Stimulated activated CD8-positive, alpha-beta memory T cell treated with anti-CD3 and anti-CD28 coated beads, Interleukin-15, amount 100 ng/mL, for 1 hour (primary cell): ENCODE measurements at regions not wholly inside any gene's neighbourhood (a gene's known extent, or its start where the extent isn't known, plus 50 kb on each side); places are given as distances from the start of the nearest gene placed in this dataset.

Experiments
- DNase-seq: peaks from one replicate; pipeline ENCODE4 v3.0.0-alpha.2; 2020; ENCODE audit warnings: low read depth

DNA sequence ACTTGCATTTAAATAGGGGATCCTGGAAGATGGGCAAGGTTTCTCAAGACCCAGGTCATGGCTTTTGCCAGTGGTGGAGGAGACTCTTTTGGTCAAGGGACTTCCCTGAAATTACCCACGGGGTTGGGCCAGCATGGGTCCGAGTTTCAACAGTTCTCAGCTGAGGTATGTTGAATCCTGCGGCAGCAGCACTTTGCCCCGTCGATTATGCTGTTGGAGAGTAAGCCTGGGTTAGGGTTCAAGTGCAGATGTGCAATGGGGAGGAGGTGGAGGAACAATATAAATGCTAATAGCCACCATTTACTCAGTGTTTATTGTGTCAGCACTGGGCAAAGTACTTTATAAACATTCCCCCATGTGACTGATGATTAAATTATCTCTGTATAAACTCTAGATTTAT, 96.0 kb upstream of the GATA6 start:
- DNase-seq = no peak

DNA sequence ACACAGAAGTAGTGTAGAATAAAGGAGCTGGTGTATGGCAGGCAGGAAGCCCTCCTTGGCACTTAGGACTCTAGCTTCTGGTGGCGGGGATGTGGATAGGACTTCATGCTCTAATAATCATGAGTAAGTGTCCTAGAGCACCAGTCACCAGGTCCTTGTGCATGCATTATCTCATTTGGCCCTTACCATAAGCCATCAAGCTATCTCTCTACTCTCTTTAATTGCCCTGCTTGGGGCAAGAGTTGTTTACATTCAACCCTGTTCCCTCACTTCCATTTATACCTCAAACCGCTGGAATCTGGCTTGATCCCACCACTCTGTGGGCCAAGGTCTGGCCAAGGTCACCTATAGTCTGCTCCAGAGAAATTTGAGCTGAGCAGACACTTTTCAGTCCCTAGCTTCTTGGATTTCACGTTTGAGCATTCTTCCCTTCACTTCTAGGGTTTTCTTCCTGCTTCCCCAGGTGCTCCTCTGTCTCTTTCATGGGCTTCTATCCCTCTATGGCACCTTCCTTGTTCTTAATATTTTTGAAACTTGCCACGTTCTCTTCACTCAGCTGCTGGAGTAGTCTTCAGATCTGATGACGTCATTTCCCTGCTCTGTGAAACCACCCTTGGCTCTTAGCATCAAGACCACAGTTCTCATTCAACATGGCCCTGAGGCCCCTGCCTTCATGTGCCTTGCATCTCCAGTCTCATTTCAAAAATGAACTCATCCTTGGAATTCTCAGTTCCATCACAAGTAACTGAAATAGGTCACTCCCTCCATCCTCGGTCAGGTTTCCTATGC, 94.9 kb upstream of the GATA6 start:
- DNase-seq = no peak

DNA sequence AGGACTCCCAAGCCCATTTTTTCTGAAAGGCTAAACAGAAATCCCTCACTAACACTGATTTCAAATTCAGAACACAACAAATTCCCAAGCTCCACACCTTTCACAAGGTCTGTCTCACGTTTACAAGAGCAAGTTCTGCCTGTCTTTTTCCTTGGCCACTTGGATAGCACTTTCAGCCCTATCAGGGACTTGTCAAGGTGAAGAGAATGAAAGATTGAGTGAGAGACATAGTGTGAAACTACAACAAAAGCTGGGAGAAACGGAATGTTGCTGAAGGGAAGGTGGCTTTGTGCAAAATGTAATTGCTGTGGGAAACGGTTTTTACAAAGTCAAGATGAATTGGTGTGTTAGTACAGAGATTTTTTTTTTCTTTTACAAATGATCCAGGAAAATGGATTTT, 89.4 kb upstream of the GATA6 start:
- no peak for DNase-seq

DNA sequence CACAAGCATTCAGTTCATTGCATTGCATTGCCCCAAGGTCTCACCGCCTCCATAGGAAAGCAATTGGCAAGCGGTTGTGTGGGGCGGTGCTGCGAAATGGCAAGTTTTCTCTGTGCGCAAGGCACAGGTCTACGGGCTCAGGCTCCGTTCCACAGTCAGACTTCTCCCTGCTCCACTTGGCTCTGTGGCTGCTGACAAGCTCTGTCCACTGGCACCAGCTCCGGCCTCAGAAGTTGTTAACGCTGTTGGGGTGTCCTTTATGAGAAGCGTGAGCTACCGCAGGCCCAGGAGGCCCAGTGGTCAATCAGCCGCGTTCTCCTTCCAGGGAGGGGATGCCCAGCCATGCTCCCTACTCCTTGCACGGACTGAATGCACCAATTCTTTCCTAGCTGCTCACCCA, 87.0 kb upstream of the GATA6 start:
- DNase-seq = no peak

DNA sequence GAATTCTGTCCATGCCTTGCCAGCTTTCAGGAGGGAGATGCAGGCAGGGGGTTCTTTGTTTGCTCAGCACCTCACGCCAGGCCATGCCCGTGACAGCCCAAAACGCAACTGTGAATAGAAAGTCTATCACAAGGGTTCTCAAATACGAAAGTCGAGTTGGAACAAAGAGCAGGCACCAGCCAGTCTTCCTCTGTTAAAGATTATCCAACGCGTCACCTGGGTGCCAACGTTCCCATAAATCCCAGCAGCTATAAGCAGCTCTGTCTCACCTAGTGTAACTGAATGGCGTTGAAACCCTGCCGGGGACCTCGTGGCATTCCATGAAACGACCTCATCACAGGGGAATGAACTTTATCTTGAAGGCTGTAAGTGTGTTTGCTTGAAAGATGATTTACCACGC, 84.8 kb upstream of the GATA6 start:
- DNase-seq = no peak

DNA sequence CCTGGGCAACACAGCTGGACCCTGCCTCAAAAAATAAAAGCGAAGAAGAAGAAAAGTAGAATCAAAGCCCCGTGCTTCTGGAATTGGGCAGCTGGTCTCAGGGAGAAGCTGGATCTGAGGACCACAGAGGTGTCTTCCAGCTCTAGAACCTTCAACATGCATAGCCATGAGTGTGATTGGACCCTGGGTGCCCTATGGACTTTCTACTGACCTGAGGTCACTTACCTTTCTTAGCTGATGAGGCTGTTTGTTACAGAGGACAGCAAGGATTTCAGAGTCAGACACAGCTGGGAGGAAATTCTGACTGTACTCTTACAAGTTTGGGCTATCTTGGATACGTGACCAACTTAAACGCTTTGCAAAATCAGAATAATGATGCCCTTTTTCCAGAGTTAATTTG, 82.4 kb upstream of the GATA6 start:
- DNase-seq = no peak

DNA sequence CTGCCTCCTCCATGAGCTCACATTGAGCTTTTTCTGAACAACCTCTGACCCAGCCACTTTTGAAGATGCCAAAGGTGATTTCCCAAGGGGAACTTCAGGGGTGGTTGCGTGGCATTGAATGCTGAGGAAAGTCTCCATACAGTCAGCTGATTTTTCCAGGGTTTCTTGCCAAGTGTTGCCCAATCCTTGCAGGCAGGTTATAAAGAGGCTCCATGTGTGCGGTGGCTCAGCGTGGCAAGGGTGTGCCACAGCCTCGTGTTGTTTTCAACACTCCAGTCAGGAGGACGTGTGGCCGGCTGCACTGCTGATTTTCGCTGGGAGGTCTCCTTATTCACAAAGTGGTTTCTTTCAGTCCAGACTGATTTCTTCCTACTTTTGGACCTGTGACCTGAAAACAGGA, 81.4 kb upstream of the GATA6 start:
- DNase-seq = no peak

DNA sequence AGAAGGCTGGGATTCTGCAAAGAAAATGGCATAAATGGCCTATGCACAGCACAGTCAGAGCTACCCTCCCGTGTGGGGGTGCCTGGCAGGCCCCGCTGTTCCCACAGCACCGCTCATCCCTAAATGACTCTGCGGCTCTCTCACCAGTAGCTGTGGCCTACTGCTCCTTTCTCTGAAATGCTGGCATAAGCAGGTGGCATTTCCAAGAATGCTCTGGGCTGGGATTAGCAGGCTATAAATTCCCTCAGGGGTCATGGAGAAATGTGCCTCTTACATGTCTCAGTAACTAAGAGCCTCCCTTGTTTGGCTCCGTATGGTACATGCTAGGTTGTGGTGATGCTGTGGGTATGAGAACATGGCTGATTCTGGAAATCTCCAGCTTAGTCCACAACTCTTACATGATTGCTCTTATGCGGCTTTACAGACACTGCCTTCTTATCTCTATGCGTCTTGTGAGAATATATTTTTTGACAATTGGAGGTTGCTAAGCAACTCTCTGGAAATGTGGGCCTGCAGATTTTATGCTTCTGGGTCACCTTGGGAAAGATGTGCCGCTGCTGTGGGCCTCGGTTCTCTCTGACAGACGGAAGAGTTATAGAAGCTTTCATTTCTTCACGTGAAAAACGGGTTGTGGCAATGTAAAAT, 80.3 kb upstream of the GATA6 start:
- no peak for DNase-seq

DNA sequence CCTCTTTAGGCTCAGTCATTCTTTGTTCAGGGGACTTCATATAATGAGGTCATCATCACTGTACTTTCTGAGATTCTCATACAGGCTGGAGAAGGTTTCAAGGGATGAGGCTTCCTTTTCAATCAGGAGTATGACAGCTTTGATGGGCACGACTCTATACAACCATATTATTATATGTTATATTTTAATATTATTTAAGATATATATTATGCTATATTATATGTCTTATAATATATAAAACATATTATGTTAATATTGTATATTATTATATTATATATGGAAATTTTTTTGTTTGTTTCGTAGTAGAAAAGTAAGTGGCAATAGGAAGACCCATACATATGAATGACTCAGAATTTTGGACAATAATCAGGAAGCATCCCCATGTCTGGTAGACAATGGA, 78.0 kb upstream of the GATA6 start:
- no peak for DNase-seq

DNA sequence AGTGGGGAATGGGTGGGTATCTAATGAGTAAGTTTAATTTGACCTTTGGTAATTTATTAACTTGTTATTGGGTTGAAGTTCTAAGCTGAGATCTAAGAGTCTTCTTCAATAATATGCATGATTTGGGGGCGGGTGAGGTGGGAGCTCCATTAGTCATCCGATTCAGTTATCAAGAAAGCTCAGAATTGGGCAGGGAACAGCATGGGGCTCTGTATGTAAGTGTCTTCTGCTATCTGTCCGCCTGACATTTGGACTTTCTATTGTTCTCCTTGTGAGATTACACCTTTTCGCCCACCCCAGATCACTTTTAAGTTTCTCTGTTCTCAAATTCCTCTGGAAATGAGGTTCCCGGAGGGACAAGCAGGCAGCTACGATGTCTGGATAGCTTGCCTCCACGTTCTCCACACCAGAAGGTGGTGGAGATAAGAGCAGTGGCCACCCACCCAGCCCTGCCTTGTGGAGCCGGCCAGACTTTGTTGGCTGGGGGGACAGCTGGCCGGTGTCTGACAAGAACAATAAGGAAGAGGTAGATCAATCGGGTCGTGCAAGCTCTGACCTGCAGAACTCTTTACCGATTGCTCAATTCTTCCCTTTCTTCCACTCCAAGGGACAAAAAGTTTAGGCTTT, 75.5 kb upstream of the GATA6 start:
- DNase-seq = no peak

DNA sequence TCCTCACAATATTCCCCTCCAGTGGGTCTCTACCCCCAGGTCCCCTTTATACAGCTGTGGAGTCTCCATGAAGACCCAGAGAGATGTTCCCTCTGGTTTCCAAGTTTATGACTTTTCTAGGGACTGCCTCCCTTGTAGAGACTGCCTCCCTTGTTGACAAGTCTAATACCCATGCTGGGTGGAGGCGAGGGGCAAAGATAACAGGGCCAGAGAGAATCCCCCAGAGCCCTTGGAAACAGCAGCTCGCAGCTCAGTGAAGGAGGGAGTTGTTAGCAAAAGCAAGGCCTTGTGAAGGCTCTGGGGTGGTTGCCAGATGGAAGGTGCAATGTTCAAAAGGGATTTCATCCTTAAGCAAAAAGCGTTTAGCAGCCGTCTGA, 75.0 kb upstream of the GATA6 start:
- DNase-seq = no peak

DNA sequence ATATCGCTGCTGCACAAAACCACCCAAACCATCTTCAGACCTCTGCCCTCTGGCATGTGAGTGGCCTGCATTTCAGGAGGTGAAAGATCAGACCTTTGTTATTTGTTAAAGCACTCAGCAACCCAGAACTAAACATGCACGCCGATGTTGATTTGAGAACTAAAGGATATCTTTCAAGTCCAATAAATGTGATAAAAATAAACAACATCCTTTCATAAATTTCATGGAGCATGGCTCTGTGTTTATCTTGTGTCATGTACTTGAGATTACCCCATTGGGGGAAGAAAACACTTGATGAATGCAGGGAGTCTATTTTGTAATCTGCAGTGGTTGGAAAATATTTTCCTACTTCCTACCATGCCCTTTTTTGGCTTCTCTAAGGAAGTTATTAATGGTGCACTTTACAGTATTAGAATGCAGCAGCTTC, 70.8 kb upstream of the GATA6 start:
- no peak for DNase-seq

DNA sequence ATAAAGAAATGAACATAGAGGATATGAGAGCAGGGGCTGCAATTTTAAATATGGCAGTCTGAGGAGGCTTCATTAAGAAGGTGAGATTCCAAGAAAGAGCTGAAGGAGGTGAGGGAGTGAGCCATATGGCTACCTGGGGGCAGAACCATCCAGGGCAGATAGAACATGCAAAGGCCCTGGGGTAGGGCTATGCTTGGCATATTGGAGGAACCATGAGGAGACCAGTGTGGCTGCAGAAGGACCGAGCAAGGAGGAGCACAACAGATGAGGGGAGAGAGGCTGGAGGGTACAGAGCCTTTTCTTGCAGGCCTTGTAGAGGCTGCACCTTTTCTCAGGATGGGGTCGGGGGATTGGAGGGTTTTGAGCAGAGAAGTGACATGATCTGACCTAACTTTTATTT, 69.5 kb upstream of the GATA6 start:
- DNase-seq = no peak

DNA sequence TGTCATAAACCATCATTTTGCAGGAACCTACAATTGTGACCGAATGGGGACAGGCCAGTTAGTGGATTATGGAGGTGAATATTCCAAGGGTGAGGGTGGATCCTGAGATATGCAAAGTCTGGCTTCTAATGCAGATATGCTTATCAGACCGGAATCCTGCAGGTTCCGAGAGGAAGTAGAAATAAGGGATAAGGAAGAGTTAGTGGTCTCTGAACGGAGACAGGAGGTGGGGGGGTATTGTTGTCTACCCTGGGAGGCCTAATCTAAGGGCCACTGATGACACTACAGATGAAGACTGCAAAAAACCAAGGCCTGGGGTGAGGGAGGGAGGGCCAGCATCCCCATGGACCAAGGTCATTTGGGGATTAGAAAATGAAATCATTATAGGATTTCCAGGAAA, 67.7 kb upstream of the GATA6 start:
- DNase-seq = no peak

DNA sequence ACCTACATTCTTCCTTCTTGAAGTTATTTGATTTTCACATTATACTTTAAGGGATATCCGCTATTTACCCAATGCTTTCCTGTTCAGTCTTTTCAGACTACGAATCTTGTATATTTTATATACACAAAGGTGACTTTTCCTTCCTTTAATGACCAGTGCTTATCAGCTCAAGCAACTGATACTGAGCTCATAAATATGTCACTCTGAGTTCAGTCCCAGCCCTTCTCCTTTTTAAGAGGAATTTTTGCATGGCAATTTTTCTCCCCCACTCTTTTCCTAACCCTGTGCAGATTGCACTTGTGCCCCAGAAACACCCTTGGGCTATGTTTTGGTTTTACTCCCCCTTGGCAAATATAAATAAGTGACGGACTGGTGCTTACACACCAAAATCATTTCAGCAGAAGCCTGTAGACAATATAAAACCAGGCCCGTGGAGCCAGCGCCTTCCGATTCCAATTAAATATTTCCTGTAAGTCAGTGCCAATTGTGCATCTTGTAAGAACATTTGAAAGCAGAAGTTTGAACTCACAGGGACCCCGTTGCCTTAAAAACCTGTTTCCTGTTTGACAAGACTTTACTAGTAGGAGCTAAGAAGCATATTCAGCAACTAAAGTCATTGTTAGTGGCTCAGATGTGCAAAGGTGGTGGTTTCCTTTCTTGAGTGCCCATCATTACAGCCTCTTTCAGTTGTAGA, 66.3 kb upstream of the GATA6 start:
- DNase-seq = no peak

DNA sequence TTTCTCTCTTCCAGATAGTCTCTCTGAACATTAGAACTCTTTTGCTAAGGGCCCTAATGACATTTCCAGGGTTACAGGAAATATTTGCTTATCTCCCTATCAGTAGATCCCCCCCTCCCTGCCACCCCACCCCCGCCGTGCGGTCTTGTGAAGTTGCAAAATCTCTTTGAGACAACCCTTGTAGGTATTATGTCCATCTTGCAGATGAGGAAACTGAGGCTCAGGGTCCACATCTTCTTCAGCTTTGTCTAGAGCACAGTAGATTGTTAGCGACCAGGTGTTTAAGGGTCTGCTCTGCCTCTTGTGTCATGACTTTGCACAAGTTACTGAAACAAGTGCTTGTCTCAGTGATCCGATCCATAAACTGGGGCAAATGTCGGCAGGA, 65.8 kb upstream of the GATA6 start:
- no peak for DNase-seq

DNA sequence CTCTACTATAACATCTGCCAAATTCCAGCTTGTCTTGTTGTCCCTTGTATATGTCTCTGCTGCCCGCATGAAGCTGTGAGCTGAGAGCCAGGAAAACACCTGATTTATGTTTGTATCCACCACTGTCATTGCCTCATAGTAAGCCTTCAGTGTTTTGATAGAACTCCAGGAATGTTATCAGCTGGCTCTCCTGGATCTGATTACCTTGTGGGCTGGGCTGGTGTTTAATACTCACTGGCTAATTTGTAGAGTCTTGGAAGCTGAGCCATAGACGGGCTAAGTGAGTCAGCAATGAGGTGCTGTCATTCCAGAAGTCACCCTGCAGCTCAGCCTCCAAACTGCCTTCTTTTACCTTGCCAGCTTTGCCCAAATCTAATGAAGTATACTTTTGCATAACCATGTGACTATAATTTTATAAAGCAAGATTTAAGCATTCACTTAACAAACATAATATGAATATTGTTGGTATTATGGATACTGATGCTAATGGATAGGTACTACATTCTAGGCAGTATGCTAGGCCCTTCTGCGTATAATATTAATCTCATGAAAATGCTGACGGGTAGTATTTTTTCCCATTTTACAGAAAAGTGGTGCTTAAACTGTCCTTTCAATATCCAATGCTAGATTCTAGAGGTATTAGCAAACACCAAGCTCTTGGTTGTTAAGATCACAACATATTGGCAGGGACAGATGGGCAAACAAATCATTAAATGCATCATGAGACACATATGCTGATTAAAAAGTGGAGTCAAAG, 62.7 kb upstream of the GATA6 start:
- DNase-seq = no peak

DNA sequence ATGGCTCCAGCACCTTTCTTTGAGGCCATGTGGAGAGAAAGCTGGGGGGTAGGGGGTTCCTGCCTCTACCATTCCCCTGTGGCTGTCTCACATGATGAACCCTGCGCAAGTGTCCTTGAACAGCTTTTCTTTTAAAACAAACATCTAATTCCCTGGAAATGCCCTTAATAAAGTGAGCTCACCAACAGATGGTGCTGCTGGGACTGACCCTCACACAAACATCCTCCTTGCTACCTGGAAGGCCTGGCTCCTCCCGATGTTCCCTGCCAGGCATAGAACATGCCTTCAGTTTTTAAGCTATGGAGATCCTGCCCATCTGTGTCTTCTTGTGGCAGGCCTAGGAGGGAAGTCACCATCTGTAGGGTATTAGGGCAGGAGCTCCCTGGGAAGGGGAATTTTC, 60.7 kb upstream of the GATA6 start:
- DNase-seq = no peak

DNA sequence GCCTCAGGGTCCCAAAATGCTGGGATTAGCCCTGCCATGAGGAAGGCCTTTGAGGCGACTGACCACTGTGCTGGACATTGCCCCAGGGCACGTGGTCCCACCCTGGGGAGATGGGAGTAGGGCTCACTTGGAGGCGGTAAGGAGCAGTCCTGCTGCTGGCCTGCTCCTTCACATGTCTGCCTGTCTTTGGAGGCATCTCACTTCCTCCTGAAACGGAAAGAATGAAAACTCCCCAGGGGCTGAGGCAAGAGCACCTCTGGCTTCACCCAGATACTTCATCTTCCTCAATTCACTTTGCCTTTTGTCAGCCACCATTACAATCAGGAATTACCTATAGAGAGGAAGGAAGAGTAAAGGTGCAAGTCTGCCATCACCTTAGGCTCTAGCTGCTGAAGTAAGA, 59.9 kb upstream of the GATA6 start:
- DNase-seq = no peak

DNA sequence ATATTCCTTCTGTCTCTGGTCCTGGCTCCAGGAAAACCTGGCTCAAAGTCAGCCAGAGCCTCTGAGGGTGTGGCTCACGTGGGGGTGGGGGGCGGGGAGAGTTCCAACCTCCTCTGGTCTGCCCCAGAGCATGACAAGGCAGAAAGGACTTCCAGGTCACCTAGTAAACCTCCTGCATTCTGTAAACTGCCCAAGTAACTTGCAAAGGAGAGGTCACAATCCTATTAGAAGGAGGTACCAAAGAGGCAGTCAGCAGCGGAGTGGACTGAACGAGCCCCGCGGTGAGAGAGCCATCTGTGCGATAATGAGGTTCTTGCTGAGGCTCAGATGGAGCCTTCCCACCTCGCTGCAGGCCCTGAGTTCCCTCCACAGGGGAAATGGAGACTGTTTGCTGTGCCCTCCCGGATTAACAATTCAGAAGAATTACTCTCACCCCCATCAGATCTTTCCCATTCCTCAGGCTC, 58.9 kb upstream of the GATA6 start:
- no peak for DNase-seq

DNA sequence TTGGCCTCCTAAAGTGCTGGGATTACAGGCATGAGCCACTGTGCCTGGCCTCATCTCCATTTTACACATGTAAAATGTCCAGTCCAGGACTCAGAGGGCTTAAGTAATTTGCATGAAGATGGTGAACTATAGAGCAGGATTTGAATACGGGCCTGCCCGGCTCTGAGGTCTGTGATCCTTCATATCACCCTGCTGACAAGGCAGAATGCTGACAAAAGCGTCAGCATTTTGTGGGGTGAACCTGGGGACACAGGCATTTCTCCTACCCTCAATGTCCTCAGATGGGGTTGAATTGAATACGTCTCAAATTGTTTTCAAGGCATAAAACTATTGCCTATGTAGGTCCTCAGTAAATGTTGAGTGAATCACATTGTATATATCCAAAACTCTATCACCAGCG, 57.2 kb upstream of the GATA6 start:
- DNase-seq = no peak

DNA sequence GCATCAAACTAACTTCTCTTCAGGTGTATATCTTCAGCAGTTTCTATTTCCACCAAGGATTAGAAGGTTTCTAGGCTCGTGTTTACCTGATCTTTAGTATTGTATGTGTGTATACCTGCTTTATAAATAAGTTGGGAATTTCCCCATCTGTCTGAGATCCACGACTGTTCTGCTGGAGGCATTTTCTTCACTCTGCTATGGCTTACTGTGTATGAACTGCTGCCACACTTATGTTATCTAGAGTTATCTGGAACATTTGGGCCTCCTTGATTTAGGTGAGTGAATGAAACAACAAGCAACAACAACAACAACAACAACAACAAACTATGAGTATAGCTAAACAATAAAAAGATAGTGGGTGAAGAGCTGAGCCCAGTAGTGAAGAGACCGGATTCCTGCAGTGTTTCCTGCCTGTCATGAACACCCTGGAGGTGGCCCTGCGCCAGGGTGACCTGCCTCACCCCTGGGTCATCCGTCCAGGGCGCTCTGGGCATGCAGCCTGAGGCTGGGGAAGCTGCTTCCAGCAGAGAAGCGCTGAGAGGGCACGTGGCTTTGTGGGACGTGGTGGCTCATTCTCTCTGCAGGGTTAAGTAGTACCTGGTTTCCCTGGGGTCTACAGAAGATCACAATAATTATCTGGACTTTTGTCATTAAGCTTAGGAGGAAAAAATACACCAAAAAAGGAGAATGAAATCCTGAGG, 56.1 kb upstream of the GATA6 start:
- DNase-seq = no peak
